ENCODE measurements at regions not wholly inside any gene's neighbourhood (a gene's known extent, or its start where the extent isn't known, plus 50 kb on each side); places are given as distances from the start of the nearest gene placed in this dataset.
A peak's percentile ranks its signal among the peaks of the same experiment; 100 is the strongest.
"Not testable (repeated sequence)": the region's sequence is repeated elsewhere in the genome, so short reads cannot be mapped to it uniquely, and the experiment has no call there.

- no peak overlapping the region for H3K4me3 ChIP-seq (replicated peaks; ENCODE audit: low read depth, low read length)
- no peak for DNase-seq (ENCODE audit: extremely low read depth, low read depth)
- no peak for TF ChIP-seq CTCF (IDR thresholded peaks at IDR 0.05; ENCODE audit: low read depth, low read length, missing control alignments)
These were observed 241.2 kb upstream of the ZFP64 start for GRCh38 chr20:52432740-52433139.

- H3K4me3 ChIP-seq (replicated peaks; ENCODE audit: low read depth, low read length): no peak overlapping the region
- no peak for TF ChIP-seq CTCF (IDR thresholded peaks at IDR 0.05; ENCODE audit: low read depth, low read length, missing control alignments)
- DNase-seq (ENCODE audit: extremely low read depth, low read depth): no peak
These were observed 237.4 kb upstream of the ZFP64 start for GRCh38 chr20:52429029-52429428.

- H3K4me3 ChIP-seq (replicated peaks; ENCODE audit: low read depth, low read length): no peak overlapping the region
- DNase-seq (ENCODE audit: extremely low read depth, low read depth): no peak
- no peak for TF ChIP-seq CTCF (IDR thresholded peaks at IDR 0.05; ENCODE audit: low read depth, low read length, missing control alignments)
These were observed 236.4 kb upstream of the ZFP64 start for GRCh38 chr20:52427960-52428359.

GRCh38 chr20:52426856-52427255 lies 235.3 kb upstream of the ZFP64 start:
- TF ChIP-seq CTCF (IDR thresholded peaks at IDR 0.05; ENCODE audit: low read depth, low read length, missing control alignments): no peak
- H3K4me3 ChIP-seq (replicated peaks; ENCODE audit: low read depth, low read length): no peak overlapping the region
- DNase-seq (ENCODE audit: extremely low read depth, low read depth): no peak

GRCh38 chr20:52425701-52426100 lies 234.1 kb upstream of the ZFP64 start:
- DNase-seq (ENCODE audit: extremely low read depth, low read depth): no peak
- no peak overlapping the region for H3K4me3 ChIP-seq (replicated peaks; ENCODE audit: low read depth, low read length)
- no peak for TF ChIP-seq CTCF (IDR thresholded peaks at IDR 0.05; ENCODE audit: low read depth, low read length, missing control alignments)

- TF ChIP-seq CTCF (IDR thresholded peaks at IDR 0.05; ENCODE audit: low read depth, low read length, missing control alignments): peak; percentile 7
- no peak overlapping the region for H3K4me3 ChIP-seq (replicated peaks; ENCODE audit: low read depth, low read length)
- no peak for DNase-seq (ENCODE audit: extremely low read depth, low read depth)
These were observed 233.7 kb upstream of the ZFP64 start for GRCh38 chr20:52425253-52425652.

- H3K4me3 ChIP-seq (replicated peaks; ENCODE audit: low read depth, low read length); DNase-seq (ENCODE audit: extremely low read depth, low read depth): not testable (repeated sequence)
These were observed 232.9 kb upstream of the ZFP64 start for GRCh38 chr20:52424357-52424942.

- not testable (repeated sequence) for DNase-seq (ENCODE audit: extremely low read depth, low read depth); H3K4me3 ChIP-seq (replicated peaks; ENCODE audit: low read depth, low read length)
These were observed 232.1 kb upstream of the ZFP64 start for GRCh38 chr20:52423536-52424140.

Data from HFF-Myc (cell line).